OCI-LY1 (cell line): ENCODE measurements at regions not wholly inside any gene's neighbourhood (a gene's known extent, or its start where the extent isn't known, plus 50 kb on each side); places are given as distances from the start of the nearest gene placed in this dataset.

Experiments
- H2AFZ ChIP-seq: fragments of 200-600 bp; sonication (generic), shearing (Covaris generic); 2 replicates; pipeline ENCODE4 v1.6.0; 2014; ENCODE audit warnings: antibody characterized with exemption, mild to moderate bottlenecking, low read length
- H3F3A ChIP-seq: fragments of 200-600 bp; sonication (generic), shearing (Covaris generic); 2 replicates; pipeline ENCODE4 v1.6.0; 2014; ENCODE audit warnings: mild to moderate bottlenecking, antibody characterized with exemption, low read length, moderate library complexity; ENCODE audit not compliant: insufficient read depth
- H3K27ac ChIP-seq: fragments of 200-600 bp; sonication (generic); 2 replicates; pipeline ENCODE4 v1.5.1; 2014; ENCODE audit warnings: low read length, mixed run types, mild to moderate bottlenecking, low read depth; ENCODE audit not compliant: poor library complexity, severe bottlenecking
- H3K27me3 ChIP-seq: fragments of 200-600 bp; sonication (generic); 2 replicates; pipeline ENCODE4 v1.6.0; 2014; ENCODE audit warnings: antibody characterized with exemption, mild to moderate bottlenecking, low read length, moderate library complexity; ENCODE audit not compliant: insufficient read depth
- H3K36me3 ChIP-seq: fragments of 200-600 bp; sonication (generic); 2 replicates; pipeline ENCODE4 v1.6.1; 2014; ENCODE audit warnings: mild to moderate bottlenecking, antibody characterized with exemption, low read length, moderate library complexity, mixed read lengths; ENCODE audit not compliant: insufficient read depth
- H3K4me1 ChIP-seq: fragments of 200-600 bp; sonication (generic); 2 replicates; pipeline ENCODE4 v1.5.1; 2014; ENCODE audit warnings: mild to moderate bottlenecking, low read length, moderate library complexity; ENCODE audit not compliant: insufficient read depth, severe bottlenecking
- H3K4me2 ChIP-seq: fragments of 200-600 bp; sonication (generic), shearing (Covaris generic); 2 replicates; pipeline ENCODE4 v1.6.1; 2014; ENCODE audit warnings: low read length
- H3K4me3 ChIP-seq: fragments of 200-600 bp; sonication (generic); 2 replicates; pipeline ENCODE4 v1.5.1; 2014; ENCODE audit warnings: low read length, low read depth, mild to moderate bottlenecking, mixed read lengths; ENCODE audit not compliant: poor library complexity, severe bottlenecking
- H3K79me2 ChIP-seq: fragments of 200-600 bp; shearing (Covaris generic); 2 replicates; pipeline ENCODE4 v1.6.1; 2016; ENCODE audit warnings: mixed run types, low read length, mixed read lengths; ENCODE audit not compliant: insufficient read depth
- H3K9ac ChIP-seq: fragments of 200-600 bp; sonication (generic), shearing (Covaris generic); 2 replicates; pipeline ENCODE4 v1.6.1; 2014; ENCODE audit warnings: mild to moderate bottlenecking, low read length, mixed read lengths
- H3K9me2 ChIP-seq: fragments of 200-600 bp; sonication (generic), shearing (Covaris generic); 2 replicates; pipeline ENCODE4 v1.6.1; 2014; ENCODE audit warnings: low read depth, mild to moderate bottlenecking, low read length, mixed read lengths
- H3K9me3 ChIP-seq: fragments of 200-600 bp; shearing (Covaris generic); 2 replicates; pipeline ENCODE4 v1.6.1; 2014; ENCODE audit warnings: low read length, mixed read lengths
- H4K20me1 ChIP-seq: fragments of 200-600 bp; sonication (generic), shearing (Covaris generic); 2 replicates; pipeline ENCODE4 v1.6.0; 2016; ENCODE audit warnings: mild to moderate bottlenecking, low read length; ENCODE audit not compliant: insufficient read depth
- CTCF ChIP-seq: fragments of 200-600 bp; sonication (generic), shearing (Covaris generic); IDR thresholded peaks from 2 replicates; pipeline ENCODE4 v1.5.1; 2017; ENCODE audit warnings: mild to moderate bottlenecking, antibody characterized with exemption, low read length, moderate library complexity, mixed read lengths
- EZH2 ChIP-seq: fragments of 200-600 bp; sonication (generic), shearing (Covaris generic); IDR thresholded peaks from 2 replicates; pipeline ENCODE4 v1.8.0; 2017; ENCODE audit warnings: borderline replicate concordance, mixed run types, mild to moderate bottlenecking, antibody characterized with exemption, low read length, moderate library complexity, mixed read lengths

GRCh38 chr2:47682216-47682749 lies 100.7 kb upstream of the MSH6 start:
- 0 out of 2 replicates have a peak, but pooled peaks cover 4% of the 10 kb centered on the region for H3K9me3 ChIP-seq
- H3K4me3 ChIP-seq: no peak overlapping the region
- H2AFZ ChIP-seq: no peak overlapping the region
- no peak overlapping the region for H3K9ac ChIP-seq
- H3F3A ChIP-seq: no peaks in the 10 kb centered on the region; the same call in 1 of the 2 replicates
- H3K4me1 ChIP-seq: no peaks in the 10 kb centered on the region
- no peaks in the 10 kb centered on the region for H3K9me2 ChIP-seq
- no peaks in the 10 kb centered on the region for H3K79me2 ChIP-seq
- TF ChIP-seq CTCF (no peak), EZH2 (no peak)
- no peaks in the 10 kb centered on the region for H3K27me3 ChIP-seq
- H3K36me3 ChIP-seq: no peaks in the 10 kb centered on the region
- no peak overlapping the region for H3K4me2 ChIP-seq
- H3K27ac ChIP-seq: no peak overlapping the region
- no peaks in the 10 kb centered on the region for H4K20me1 ChIP-seq

GRCh38 chr2:47676261-47676926 lies 105.6 kb upstream of the KCNK12 start:
- no peak overlapping the region for H3K27ac ChIP-seq
- TF ChIP-seq EZH2 (no peak), CTCF (no peak)
- no peaks in the 10 kb centered on the region for H4K20me1 ChIP-seq
- no peaks in the 10 kb centered on the region for H3K9me3 ChIP-seq
- no peak overlapping the region for H3K4me3 ChIP-seq
- H3K9me2 ChIP-seq: no peaks in the 10 kb centered on the region
- H3K4me1 ChIP-seq: peaks cover 5% of the 10 kb centered on the region
- no peaks in the 10 kb centered on the region for H3K36me3 ChIP-seq
- no peak overlapping the region for H3K9ac ChIP-seq
- H3K4me2 ChIP-seq: no peak overlapping the region
- no peaks in the 10 kb centered on the region for H3F3A ChIP-seq
- no peaks in the 10 kb centered on the region for H3K79me2 ChIP-seq
- no peak overlapping the region for H2AFZ ChIP-seq
- no peaks in the 10 kb centered on the region for H3K27me3 ChIP-seq

GRCh38 chr2:47675196-47675825 lies 104.5 kb upstream of the KCNK12 start:
- no peaks in the 10 kb centered on the region for H3K9me3 ChIP-seq
- H3K9ac ChIP-seq: no peak overlapping the region
- H3K4me1 ChIP-seq: peaks cover 5% of the 10 kb centered on the region
- no peak overlapping the region for H3K4me3 ChIP-seq
- no peaks in the 10 kb centered on the region for H4K20me1 ChIP-seq
- no peaks in the 10 kb centered on the region for H3K9me2 ChIP-seq
- H3F3A ChIP-seq: no peaks in the 10 kb centered on the region
- TF ChIP-seq EZH2 (no peak), CTCF (no peak)
- H3K4me2 ChIP-seq: no peak overlapping the region
- H3K79me2 ChIP-seq: no peaks in the 10 kb centered on the region
- H3K27ac ChIP-seq: no peak overlapping the region
- no peaks in the 10 kb centered on the region for H3K27me3 ChIP-seq
- H2AFZ ChIP-seq: no peak overlapping the region
- H3K36me3 ChIP-seq: no peaks in the 10 kb centered on the region
